GM21825 (cell line): ENCODE measurements at regions not wholly inside any gene's neighbourhood (a gene's known extent, or its start where the extent isn't known, plus 50 kb on each side); places are given as distances from the start of the nearest gene placed in this dataset.

Experiments
- ATAC-seq: cut with Tn5 transposase; IDR thresholded peaks from one replicate; pipeline ENCODE4 v1.9.1; 2021; ENCODE audit warnings: mild to moderate bottlenecking, moderate library complexity; ENCODE audit not compliant: unreplicated experiment

- no peak for ATAC-seq
These were observed 314.6 kb upstream of the STT3B start for GRCh38 chr3:31218082-31218481.

- ATAC-seq = peak; percentile 55
These were observed 313.4 kb upstream of the STT3B start for GRCh38 chr3:31219131-31219843.

DNA sequence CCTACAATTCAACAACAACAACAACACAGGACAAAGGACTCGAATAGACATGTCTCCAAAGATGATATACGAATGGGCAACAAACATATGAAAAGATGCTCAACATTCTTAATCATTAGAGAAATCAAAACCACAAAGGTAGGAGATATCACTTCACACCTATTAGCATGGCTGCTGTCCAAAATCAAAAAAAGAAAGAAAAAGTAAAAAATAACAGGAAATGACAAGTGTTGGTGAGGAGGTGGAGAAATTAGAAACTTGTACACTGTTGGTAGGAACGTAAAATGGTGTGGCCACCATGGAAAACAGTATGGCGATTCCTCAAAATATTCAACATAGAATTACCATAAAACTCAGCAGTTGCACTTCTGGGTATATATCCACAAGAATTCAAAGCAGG, 312.3 kb upstream of the STT3B start:
- ATAC-seq = no peak

DNA sequence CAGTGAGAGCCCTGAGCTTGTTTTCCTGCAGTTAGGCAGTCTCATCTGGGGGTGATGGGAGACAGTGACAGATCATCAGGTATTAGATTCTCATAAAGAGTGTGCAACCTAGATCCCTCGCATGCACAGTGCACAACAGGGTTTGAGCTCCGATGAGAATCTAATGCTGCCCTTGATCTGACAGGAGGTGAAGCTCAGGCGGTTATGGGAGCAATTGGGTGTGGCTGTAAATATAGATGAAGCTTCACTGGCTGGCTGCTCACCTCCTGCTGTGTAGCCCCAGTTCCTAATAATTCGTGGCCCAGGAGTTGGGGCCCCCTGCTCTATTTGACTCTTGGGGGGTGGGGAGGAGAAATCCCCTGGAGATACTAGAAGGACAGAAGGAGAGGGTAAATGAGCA, 309.4 kb upstream of the STT3B start:
- no peak for ATAC-seq

- no peak for ATAC-seq
These were observed 307.8 kb upstream of the STT3B start for GRCh38 chr3:31224936-31225335.

GRCh38 chr3:31225923-31226322, 306.8 kb upstream of the STT3B start:
- no peak for ATAC-seq

- ATAC-seq = peak; percentile 39
These were observed 306.4 kb upstream of the STT3B start for GRCh38 chr3:31226346-31226745.

- ATAC-seq = peak; percentile 45
These were observed 305.6 kb upstream of the STT3B start for GRCh38 chr3:31227131-31227562.

GRCh38 chr3:31230425-31231223, 302.1 kb upstream of the STT3B start:
- peak; percentile 33 for ATAC-seq

DNA sequence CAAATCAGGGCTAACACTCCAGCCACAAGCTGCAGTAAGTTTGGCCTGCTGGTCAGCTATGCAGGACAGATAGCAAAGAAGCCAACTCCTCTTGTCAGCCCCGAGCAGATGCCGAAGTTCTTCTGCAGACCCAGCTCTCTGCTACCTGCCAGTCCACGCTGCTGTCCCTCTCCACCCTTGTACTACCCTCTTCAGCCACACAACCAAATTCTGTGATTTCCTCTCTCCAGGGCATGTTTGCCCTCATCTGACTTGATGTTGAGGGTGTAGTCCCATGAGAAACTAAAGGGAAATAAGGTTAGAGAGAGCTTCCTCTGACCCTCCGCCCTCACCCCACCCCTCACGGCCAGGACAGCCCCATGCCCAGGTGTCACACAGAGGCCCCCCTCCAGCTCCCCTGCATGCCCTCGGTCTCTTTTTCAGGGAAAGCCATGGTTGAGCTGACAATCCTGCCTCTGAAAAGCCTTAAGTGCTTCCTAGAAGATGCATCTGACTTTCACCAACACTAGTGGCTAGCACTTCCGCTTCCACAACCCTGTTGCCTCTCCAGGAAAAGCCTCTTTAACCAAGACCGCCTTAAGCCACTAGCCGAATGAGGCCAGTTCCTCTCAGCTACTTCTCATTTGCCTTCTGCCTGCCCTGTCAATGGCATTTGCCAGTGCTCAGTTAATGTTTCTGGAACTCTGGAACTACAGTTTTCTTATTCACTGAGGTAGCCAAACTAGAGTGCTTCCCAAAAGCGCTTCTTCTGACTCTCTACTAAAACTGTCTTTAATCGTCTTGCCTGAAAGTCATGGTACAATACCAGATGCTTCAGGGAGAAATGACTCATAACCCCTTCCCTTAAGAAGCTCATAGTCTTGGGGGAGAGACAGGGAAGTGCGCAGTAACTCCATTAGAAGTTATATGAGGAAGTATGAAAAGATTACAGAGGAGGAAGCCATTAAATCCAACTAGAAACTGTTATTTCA, 300.4 kb upstream of the STT3B start:
- ATAC-seq = peak; percentile 39

DNA sequence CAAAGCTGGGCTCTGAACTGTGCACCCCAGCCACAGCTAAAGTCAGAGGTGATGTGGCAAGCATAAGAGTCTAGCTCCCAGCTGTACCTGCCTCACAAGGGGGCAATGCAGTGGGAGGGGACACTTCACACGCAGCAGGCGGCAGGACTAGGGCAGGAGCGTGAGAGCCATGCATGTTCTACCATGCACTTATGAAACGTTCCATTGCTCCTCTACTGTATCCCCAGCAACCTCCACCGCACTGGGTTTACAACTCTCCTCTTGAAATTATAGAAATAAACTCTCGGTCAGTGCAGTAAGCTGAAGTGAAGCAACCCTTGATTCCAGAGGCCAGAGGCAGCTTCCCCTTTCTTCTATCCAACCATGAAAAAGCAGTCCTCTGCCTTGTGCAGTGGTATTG, 298.6 kb upstream of the STT3B start:
- no peak for ATAC-seq

- no peak for ATAC-seq
These were observed 297.5 kb upstream of the STT3B start for GRCh38 chr3:31235062-31235700.

DNA sequence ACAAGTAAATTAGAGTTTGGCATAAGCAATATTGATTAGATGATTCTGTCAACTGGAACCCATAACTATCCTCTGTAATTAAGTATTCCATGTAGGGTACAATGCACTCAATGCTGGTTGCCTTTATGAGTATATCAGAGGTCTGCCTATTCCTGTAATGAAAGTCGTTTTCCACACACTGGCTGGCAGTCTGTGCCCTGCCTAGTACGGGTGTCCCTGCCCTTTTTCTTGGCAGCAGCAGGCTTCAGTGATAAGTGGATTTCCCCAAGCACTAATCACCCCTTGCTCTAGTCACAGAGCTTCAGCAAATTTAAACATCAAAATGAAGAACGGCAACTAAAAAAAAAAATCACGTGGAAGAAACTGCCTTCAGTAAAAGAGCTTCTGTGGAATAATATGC, 294.8 kb upstream of the STT3B start:
- ATAC-seq = no peak

DNA sequence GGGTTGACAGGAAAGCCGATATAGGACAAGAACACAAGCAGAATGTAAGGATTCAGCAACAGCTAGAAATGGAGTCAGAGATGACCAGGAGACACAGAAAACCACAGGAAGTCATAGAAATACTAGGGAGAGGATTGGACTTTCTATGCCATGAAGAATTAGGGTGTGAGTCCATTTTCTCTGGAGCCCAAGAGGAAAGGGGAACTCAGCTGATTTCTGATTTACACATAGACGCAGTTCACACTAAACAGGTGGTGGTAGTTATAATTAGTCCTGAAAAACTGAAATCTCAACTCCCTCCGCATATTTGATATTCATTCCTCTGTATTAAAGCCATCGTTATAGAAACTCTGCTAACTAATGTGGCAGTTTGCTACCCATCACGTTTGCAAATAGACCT, 292.7 kb upstream of the STT3B start:
- no peak for ATAC-seq

- no peak for ATAC-seq
These were observed 292.3 kb upstream of the STT3B start for GRCh38 chr3:31240466-31240865.

DNA sequence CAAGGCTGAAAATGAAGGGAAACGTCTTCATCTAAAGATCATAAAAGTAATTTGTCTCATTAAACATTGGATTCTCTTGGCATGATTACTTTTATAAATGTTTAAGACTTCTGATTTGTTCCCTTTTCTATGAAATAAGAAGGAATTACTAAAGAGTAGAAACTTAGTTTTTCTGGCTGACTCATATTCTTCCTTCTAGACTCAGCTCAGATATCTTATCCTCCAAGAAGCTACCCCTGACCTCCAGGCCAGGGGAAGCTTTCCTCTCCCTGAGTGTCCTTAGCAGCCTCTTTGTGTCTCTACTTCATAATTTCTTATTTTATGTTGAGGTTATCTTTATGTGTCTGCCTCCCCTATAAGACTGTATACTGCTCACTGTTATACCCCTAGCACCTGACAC, 291.9 kb upstream of the STT3B start:
- no peak for ATAC-seq

DNA sequence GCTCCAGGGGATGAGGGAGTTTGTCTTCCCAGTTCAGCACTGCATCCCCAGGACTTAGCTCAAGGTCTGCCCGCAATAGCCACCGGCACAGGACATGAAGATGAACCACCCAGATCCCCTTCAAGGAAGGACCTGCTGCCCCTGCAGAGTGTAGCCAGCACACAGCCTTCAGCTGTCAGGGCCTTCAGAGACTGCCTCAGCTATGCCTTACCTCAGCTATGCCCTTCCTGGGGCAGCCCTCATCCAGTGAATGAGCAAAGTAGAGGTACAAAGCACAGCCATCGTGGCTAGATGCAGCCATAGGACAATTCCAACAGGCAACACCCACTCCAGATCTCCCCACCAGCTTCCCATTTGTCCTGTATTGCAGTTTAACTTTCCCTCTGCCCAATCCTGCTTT, 291.2 kb upstream of the STT3B start:
- no peak for ATAC-seq

DNA sequence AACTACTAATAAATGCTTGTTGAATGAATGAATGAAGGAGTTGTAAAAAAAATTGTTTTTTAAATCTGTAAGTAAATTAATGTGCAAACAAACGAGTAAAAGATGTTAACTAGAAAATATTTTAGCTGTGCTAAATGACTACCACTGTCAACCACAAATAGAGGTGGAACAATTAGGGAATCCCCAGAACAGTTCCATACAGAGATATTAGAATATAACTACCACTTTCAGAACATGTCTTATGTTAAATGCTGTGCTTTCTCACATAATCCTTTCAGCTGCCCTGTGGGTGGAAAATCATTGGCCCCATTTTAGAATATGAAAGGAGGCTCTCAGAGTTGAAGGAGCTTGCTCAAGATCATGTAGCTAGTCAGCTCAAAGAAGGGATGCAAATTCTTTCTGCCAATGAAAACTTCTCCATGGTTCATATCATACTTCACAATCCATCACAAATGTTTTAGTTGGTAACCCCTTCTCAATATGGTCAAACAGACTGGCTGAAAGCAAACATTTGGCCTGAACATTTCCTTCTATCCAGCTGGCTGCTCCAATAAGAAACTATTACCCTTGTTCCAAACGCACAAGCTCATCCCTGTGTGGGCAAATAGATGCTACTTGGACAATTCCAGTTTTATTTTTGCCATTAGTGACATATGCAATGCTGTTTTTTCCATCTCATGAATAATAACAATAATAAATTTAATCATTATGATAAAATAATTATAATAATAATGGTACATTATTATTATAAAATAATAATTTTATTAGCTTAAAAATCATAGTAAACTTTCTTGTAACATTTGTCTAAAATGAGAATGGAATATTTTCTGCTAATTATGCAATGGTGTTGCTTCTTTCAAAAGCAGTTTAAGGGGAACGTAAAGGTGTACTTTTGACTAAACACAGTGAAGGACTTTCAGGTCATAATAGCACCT, 290.4 kb upstream of the STT3B start:
- peak; percentile 74 for ATAC-seq

DNA sequence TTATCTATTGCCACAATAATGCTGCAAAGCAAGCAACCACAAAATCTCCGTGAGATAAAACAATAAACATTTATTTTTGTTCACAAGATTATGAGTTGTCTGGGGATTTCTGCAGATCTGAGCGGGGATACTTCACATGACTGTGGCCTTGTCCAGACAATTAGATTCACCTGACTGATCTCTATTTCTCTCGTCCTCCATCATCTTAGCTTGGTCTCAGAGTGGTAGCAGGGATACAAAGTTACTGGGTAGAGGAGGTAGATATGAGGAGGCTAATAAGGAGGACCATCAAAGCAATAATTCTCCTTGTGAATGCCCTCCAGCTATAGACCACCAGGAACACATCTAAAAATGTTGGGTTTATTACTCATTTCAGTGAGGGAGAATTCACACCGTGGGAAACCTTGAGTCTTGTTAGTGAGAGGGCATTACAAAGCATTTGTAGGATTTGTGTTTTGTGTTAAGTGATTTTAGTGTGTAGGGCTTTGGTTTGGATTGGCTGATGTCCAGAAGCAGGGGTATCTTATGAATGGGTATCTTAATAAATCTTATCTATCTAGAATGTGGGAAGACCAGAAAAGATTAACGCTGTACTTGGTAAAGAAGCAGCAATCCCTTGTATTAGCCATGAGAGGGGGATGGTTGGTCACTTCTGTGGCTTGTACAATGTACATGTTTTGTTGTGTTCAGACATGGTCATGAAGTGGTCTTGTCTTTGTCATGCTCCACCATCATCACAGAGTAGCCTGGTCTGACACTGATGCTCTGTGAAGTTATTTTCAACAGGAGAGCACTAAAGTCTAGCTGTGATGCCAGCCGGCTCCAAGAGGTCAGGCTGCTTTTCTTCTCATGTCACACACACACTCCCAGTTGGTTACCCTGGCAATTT, 287.6 kb upstream of the STT3B start:
- no peak for ATAC-seq
